Esophagus muscularis mucosa (tissue), 4 donors: ENCODE measurements at regions not wholly inside any gene's neighbourhood (a gene's known extent, or its start where the extent isn't known, plus 50 kb on each side); places are given as distances from the start of the nearest gene placed in this dataset.

ENCODE experiments used
- DNase-seq: peaks from one replicate; pipeline ENCODE4 v3.0.0-alpha.2; 2017; ENCODE audit errors: extremely low spot score
- H3K27ac ChIP-seq, 4 donors: fragments of 200-600 bp; sonication (generic); replicated peaks in 1 of 4; 1 replicate in 3 of 4; 2 replicates in 1 of 4; pipeline ENCODE4 v1.5.1; 2016 to 2019; ENCODE audit warnings: mild to moderate bottlenecking in 1 of 4
- H3K27me3 ChIP-seq, 4 donors: fragments of 200-600 bp; sonication (generic); one replicate each; pipeline versions ENCODE4 v1.5.1 to v1.6.0; 2016 to 2019
- H3K36me3 ChIP-seq, 4 donors: fragments of 200-600 bp; sonication (generic); one replicate each; pipeline ENCODE4 v1.5.1; 2016 to 2019
- H3K4me1 ChIP-seq, 4 donors: fragments of 200-600 bp; sonication (generic); one replicate each; pipeline ENCODE4 v1.5.1; 2016 to 2019
- H3K4me3 ChIP-seq, 4 donors: fragments of 200-600 bp; sonication (generic); 1 replicate in 2 of 4; 2 replicates in 2 of 4; pipeline ENCODE4 v1.5.1; 2016 to 2019; ENCODE audit warnings: mild to moderate bottlenecking in 4 of 4, moderate library complexity in 1 of 4
- H3K9me3 ChIP-seq, 4 donors: fragments of 200-600 bp; sonication (generic); 1 replicate in 3 of 4; 2 replicates in 1 of 4; pipeline ENCODE4 v1.5.1; 2016 to 2019
- CTCF ChIP-seq, 3 experiments: fragments of 200-600 bp in 2 of 3; fragments of 450-650 bp in 1 of 3; sonication (generic) in 2 of 3; IDR thresholded peaks; one replicate each; pipeline ENCODE4 v1.5.1; 2017 to 2019; ENCODE audit warnings: antibody characterized with exemption in 3 of 3, mild to moderate bottlenecking in 2 of 3, moderate library complexity in 1 of 3
- EP300 ChIP-seq: sonication (generic); formaldehyde crosslinking; IDR thresholded peaks from one replicate; pipeline ENCODE4 v1.6.1; 2017; ENCODE audit warnings: antibody characterized with exemption
- POLR2A ChIP-seq: fragments of 450-650 bp; IDR thresholded peaks from one replicate; pipeline ENCODE4 v1.6.1; 2017; ENCODE audit warnings: antibody characterized with exemption, moderate library complexity, mild to moderate bottlenecking, low read depth
- POLR2AphosphoS5 ChIP-seq, 2 donors: sonication (generic); formaldehyde crosslinking; IDR thresholded peaks; one replicate each; pipeline ENCODE4 v1.6.1; 2017; ENCODE audit warnings: antibody characterized with exemption in 2 of 2
- WGBS: methylation state at CpG from one replicate; pipeline ENCODE4 v1.1.5; 2018; 5-methylcytosine and 5-hydroxymethylcytosine counted together
- intact Hi-C: fragments of 100-400 bp; cut with DNase I; formaldehyde crosslinking; loops from one replicate; pipeline ENCODE4 v1.15.1; 2023

GRCh38 chr4:176584031-176584606 lies 208.6 kb downstream of the VEGFC start:
- no peak overlapping the region for H3K27ac ChIP-seq
- no peak for TF ChIP-seq EP300
- TF ChIP-seq POLR2A = no peak
- no peak for DNase-seq
- no peaks in the 10 kb centered on the region for H3K4me1 ChIP-seq
- no peak overlapping the region for H3K4me3 ChIP-seq
- intact Hi-C loops = no loop called here
- H3K9me3 ChIP-seq = no peaks in the 10 kb centered on the region
- H3K27me3 ChIP-seq = no peaks in the 10 kb centered on the region
- H3K36me3 ChIP-seq = no peaks in the 10 kb centered on the region
- WGBS = 78% methylated on average over 7 of the region's 7 CpGs

- no peak for TF ChIP-seq POLR2AphosphoS5 (IDR thresholded peaks at IDR 0.05)
- TF ChIP-seq POLR2A = no peak
- no peak for TF ChIP-seq EP300
- TF ChIP-seq CTCF (IDR thresholded peaks at IDR 0.05) = no peak
These were observed 204.8 kb downstream of the VEGFC start for GRCh38 chr4:176587920-176588319.

GRCh38 chr4:176588436-176588835 lies 204.3 kb downstream of the VEGFC start:
- Histone ChIP-seq H3K4me3 (no peak overlapping the region), H3K27ac (no peak overlapping the region), H3K36me3 (no peaks in the 10 kb centered on the region), H3K27me3 (no peaks in the 10 kb centered on the region), H3K4me1 (no peaks in the 10 kb centered on the region), H3K9me3 (no peaks in the 10 kb centered on the region)
- no peak for DNase-seq
- TF ChIP-seq POLR2A = no peak
- no peak for TF ChIP-seq POLR2AphosphoS5 (IDR thresholded peaks at IDR 0.05)
- no peak for TF ChIP-seq EP300
- no peak for TF ChIP-seq CTCF (IDR thresholded peaks at IDR 0.05)
- intact Hi-C loops = no loop called here
- 98% methylated on average over 3 of the region's 3 CpGs for WGBS

More at GRCh38 chr4:176587920-176588319, 204.8 kb downstream of the VEGFC start:
- Histone ChIP-seq H3K9me3 (no peaks in the 10 kb centered on the region), H3K36me3 (no peaks in the 10 kb centered on the region), H3K27me3 (no peaks in the 10 kb centered on the region), H3K4me1 (no peaks in the 10 kb centered on the region), H3K27ac (no peak overlapping the region), H3K4me3 (no peak overlapping the region)
- no peak for DNase-seq
- intact Hi-C loops = no loop called here
- 70% methylated on average over 2 of the region's 2 CpGs for WGBS

GRCh38 chr4:176592976-176593670 lies 199.6 kb downstream of the VEGFC start:
- Histone ChIP-seq H3K4me3 (no peak overlapping the region), H3K4me1 (no peaks in the 10 kb centered on the region), H3K27ac (no peak overlapping the region), H3K27me3 (no peaks in the 10 kb centered on the region), H3K36me3 (no peaks in the 10 kb centered on the region), H3K9me3 (no peaks in the 10 kb centered on the region)
- intact Hi-C loops = no loop called here
- WGBS = 74% methylated on average over 2 of the region's 2 CpGs
- no peak for DNase-seq
- TF ChIP-seq POLR2AphosphoS5 (IDR thresholded peaks at IDR 0.05) = no peak
- no peak for TF ChIP-seq POLR2A
- no peak for TF ChIP-seq EP300
- no peak for TF ChIP-seq CTCF (IDR thresholded peaks at IDR 0.05)

- WGBS = 68% methylated on average over 4 of the region's 4 CpGs
- intact Hi-C loops = no loop called here
These were observed 198.8 kb downstream of the VEGFC start for GRCh38 chr4:176593943-176594342.

More at GRCh38 chr4:176593943-176594342, 198.8 kb downstream of the VEGFC start:
- H3K9me3 ChIP-seq = no peaks in the 10 kb centered on the region
- no peak for DNase-seq
- no peak overlapping the region for H3K4me3 ChIP-seq
- H3K4me1 ChIP-seq = no peaks in the 10 kb centered on the region
- TF ChIP-seq POLR2A (no peak), POLR2AphosphoS5 (IDR thresholded peaks at IDR 0.05) (no peak), EP300 (no peak), CTCF (IDR thresholded peaks at IDR 0.05) (no peak)
- H3K27me3 ChIP-seq = no peaks in the 10 kb centered on the region
- H3K36me3 ChIP-seq = no peaks in the 10 kb centered on the region
- no peak overlapping the region for H3K27ac ChIP-seq
